ENCODE measurements at regions not wholly inside any gene's neighbourhood (a gene's known extent, or its start where the extent isn't known, plus 50 kb on each side); places are given as distances from the start of the nearest gene placed in this dataset.

GRCh38 chr12:4157122-4157521 lies 116.4 kb upstream of the CCND2 start:
- ChIA-PET POLR2A (no interaction called here), CTCF (no interaction called here)

More at GRCh38 chr12:4157122-4157521, 116.4 kb upstream of the CCND2 start:
- no peaks in the 10 kb centered on the region for H4K20me1 ChIP-seq (replicated peaks; ENCODE audit: control insufficient read depth, extremely low read depth, insufficient read depth, low read length)
- no peak overlapping the region for H3K4me2 ChIP-seq (ENCODE audit: insufficient read depth, low read length)
- TF ChIP-seq MAX (IDR thresholded peaks at IDR 0.05; ENCODE audit: insufficient read depth, insufficient read length) (no peak), EZH2 (IDR thresholded peaks at IDR 0.05; ENCODE audit: borderline replicate concordance, low read depth, low read length, severe bottlenecking) (no peak), JUN (IDR thresholded peaks at IDR 0.05; ENCODE audit: borderline replicate concordance, insufficient read depth, insufficient read length, low read depth) (no peak), MYC (IDR thresholded peaks at IDR 0.05; ENCODE audit: low read depth, low read length) (no peak), CTCF (IDR thresholded peaks at IDR 0.05; ENCODE audit: extremely low read depth in 1 of 2, insufficient read depth in 1 of 2, low read depth in 1 of 2, low read length in 2 of 2) (no peak), POLR2AphosphoS5 (IDR thresholded peaks at IDR 0.05; ENCODE audit: insufficient read depth, low read depth, low read length) (no peak), POLR2A (IDR thresholded peaks at IDR 0.05; ENCODE audit: low read depth, low read length) (no peak), FOS (IDR thresholded peaks at IDR 0.05; ENCODE audit: borderline replicate concordance, insufficient read depth, low read length) (no peak), GATA2 (IDR thresholded peaks at IDR 0.05; ENCODE audit: insufficient read depth, insufficient read length, low read depth, low read length) (no peak)
- no peaks in the 10 kb centered on the region for H3K9me1 ChIP-seq (replicated peaks; ENCODE audit: control insufficient read depth, extremely low read depth, insufficient read depth, low read length)
- no peak for FAIRE-seq
- no TSS peak for BruUV-seq (replicated peaks)
- no peaks in the 10 kb centered on the region for H3K4me1 ChIP-seq (ENCODE audit: control insufficient read depth, extremely low read depth, insufficient read depth, low read length)
- H3K27me3 ChIP-seq (ENCODE audit: control insufficient read depth in 2 of 2, insufficient read depth in 2 of 2, low read length in 2 of 2), result no peaks in the 10 kb centered on the region
- no peak overlapping the region for H2AFZ ChIP-seq (ENCODE audit: low read depth, low read length)
- no peak for DNase-seq (ENCODE audit: low read depth, low spot score)
- H3K9me3 ChIP-seq (replicated peaks; ENCODE audit: control insufficient read depth, insufficient read depth, low read length), result no peaks in the 10 kb centered on the region
- dilution Hi-C loops (cut with MboI; ENCODE audit: extremely low pct_ligation_motif_present, low sequenced_read_pairs) (no loop called here), intact Hi-C loops (cut with micrococcal nuclease) (no loop called here)
- no peaks in the 10 kb centered on the region for H3K36me3 ChIP-seq (ENCODE audit: control insufficient read depth in 2 of 2, extremely low read depth in 1 of 2, insufficient read depth in 2 of 2, low read length in 2 of 2)
- H3K4me3 ChIP-seq (replicated peaks in 1 of 3; ENCODE audit: insufficient read depth in 1 of 3, low read depth in 1 of 3, low read length in 3 of 3), result no peak overlapping the region
- H3K27ac ChIP-seq (ENCODE audit: insufficient read depth, low read depth, low read length), result no peak overlapping the region
- no peaks in the 10 kb centered on the region for H3K79me2 ChIP-seq (ENCODE audit: control insufficient read depth, insufficient read depth, low read length)
- H3K9ac ChIP-seq (replicated peaks; ENCODE audit: extremely low read depth, insufficient read depth, low read length), result no peak overlapping the region

Data from endothelial cell of umbilical vein (primary cell).